SK-N-SH treated with all-trans-retinoic acid at 6 μM for 48 hours (cell line): ENCODE measurements at regions not wholly inside any gene's neighbourhood (a gene's known extent, or its start where the extent isn't known, plus 50 kb on each side); places are given as distances from the start of the nearest gene placed in this dataset.

Source experiments
- ATAC-seq: fragments of 200-7000 bp; cut with Tn5 transposase; 3 replicates; pipeline ENCODE4 v1.9.1; 2020; ENCODE audit warnings: mild to moderate bottlenecking, moderate library complexity
- ARNTL ChIP-seq: fragments of 450-650 bp; formaldehyde crosslinking; IDR thresholded peaks from 2 replicates; pipeline ENCODE4 v1.5.0; 2020; ENCODE audit warnings: low read depth, mild to moderate bottlenecking, moderate library complexity, borderline replicate concordance
- BACH2 ChIP-seq: fragments of 250-450 bp; sonication (Bioruptor Pico); IDR thresholded peaks from 2 replicates; pipeline ENCODE4 v1.9.0; 2021; ENCODE audit warnings: mild to moderate bottlenecking, borderline replicate concordance
- CREB5 ChIP-seq: fragments of 250-450 bp; sonication (Bioruptor Pico); IDR thresholded peaks from 2 replicates; pipeline ENCODE4 v1.5.1; 2020; ENCODE audit warnings: low read depth, mild to moderate bottlenecking, moderate library complexity
- CSDC2 ChIP-seq: fragments of 250-450 bp; sonication (Bioruptor Pico); IDR thresholded peaks from 2 replicates; pipeline ENCODE4 v1.5.0; 2020; ENCODE audit warnings: mild to moderate bottlenecking, moderate library complexity
- GLIS3 ChIP-seq: fragments of 250-450 bp; sonication (Bioruptor Pico); IDR thresholded peaks from 2 replicates; pipeline ENCODE4 v1.5.0; 2020; ENCODE audit warnings: mild to moderate bottlenecking, moderate library complexity
- ISL1 ChIP-seq: fragments of 250-450 bp; sonication (Bioruptor Pico); IDR thresholded peaks from 2 replicates; pipeline ENCODE4 v2.1.2; 2022; ENCODE audit warnings: mild to moderate bottlenecking, moderate library complexity
- OSR1 ChIP-seq: fragments of 250-450 bp; sonication (Bioruptor Pico); IDR thresholded peaks from 2 replicates; pipeline ENCODE4 v1.8.0; 2022; ENCODE audit warnings: moderate library complexity, mild to moderate bottlenecking, inconsistent platforms
- PATZ1 ChIP-seq: fragments of 250-450 bp; sonication (Bioruptor Pico); IDR thresholded peaks from 2 replicates; pipeline ENCODE4 v1.8.0; 2020; ENCODE audit warnings: mild to moderate bottlenecking, moderate library complexity, borderline replicate concordance
- POU6F1 ChIP-seq: fragments of 250-450 bp; sonication (Bioruptor Pico); IDR thresholded peaks from 2 replicates; pipeline ENCODE4 v1.8.0; 2021; ENCODE audit warnings: low read depth, mild to moderate bottlenecking, moderate library complexity, borderline replicate concordance
- RARB ChIP-seq: fragments of 250-450 bp; sonication (Bioruptor Pico); IDR thresholded peaks from 2 replicates; pipeline ENCODE4 v1.8.0; 2021; ENCODE audit warnings: mild to moderate bottlenecking, moderate library complexity
- TCF4 ChIP-seq: fragments of 250-450 bp; sonication (Bioruptor Pico); IDR thresholded peaks from 2 replicates; pipeline ENCODE4 v1.8.0; 2021; ENCODE audit warnings: mild to moderate bottlenecking, moderate library complexity, borderline replicate concordance
- TOX ChIP-seq: fragments of 250-450 bp; sonication (Bioruptor Pico); IDR thresholded peaks from 2 replicates; pipeline ENCODE4 v1.8.0; 2021; ENCODE audit warnings: mild to moderate bottlenecking, moderate library complexity, borderline replicate concordance
- TSHZ2 ChIP-seq: fragments of 250-450 bp; sonication (Bioruptor Pico); IDR thresholded peaks from 2 replicates; pipeline ENCODE4 v1.5.0; 2020; ENCODE audit warnings: mild to moderate bottlenecking, moderate library complexity
- ZC3H10 ChIP-seq: fragments of 250-450 bp; sonication (Bioruptor Pico); IDR thresholded peaks from 2 replicates; pipeline ENCODE4 v1.5.1; 2021; ENCODE audit warnings: mild to moderate bottlenecking, moderate library complexity
- ZFP3 ChIP-seq: fragments of 250-450 bp; sonication (Bioruptor Pico); IDR thresholded peaks from 2 replicates; pipeline ENCODE4 v1.5.0; 2020; ENCODE audit warnings: mild to moderate bottlenecking, moderate library complexity
- ZFP30 ChIP-seq: fragments of 450-650 bp; formaldehyde crosslinking; IDR thresholded peaks from 2 replicates; pipeline ENCODE4 v1.5.0; 2022; ENCODE audit warnings: mild to moderate bottlenecking, moderate library complexity
- ZNF565 ChIP-seq: fragments of 450-650 bp; formaldehyde crosslinking; conservative IDR thresholded peaks from 2 replicates; pipeline ENCODE4 v1.5.0; 2020; ENCODE audit warnings: low read depth, mild to moderate bottlenecking, moderate library complexity
- ZNF70 ChIP-seq: fragments of 450-650 bp; formaldehyde crosslinking; IDR thresholded peaks from 2 replicates; pipeline ENCODE4 v1.5.0; 2020; ENCODE audit warnings: mild to moderate bottlenecking, moderate library complexity
- ZNF8 ChIP-seq: fragments of 450-650 bp; formaldehyde crosslinking; IDR thresholded peaks from 2 replicates; pipeline ENCODE4 v1.5.0; 2020; ENCODE audit warnings: mild to moderate bottlenecking, moderate library complexity

- no peak for ATAC-seq
- no peak for TF ChIP-seq ARNTL (CRISPR knock-in tag)
- no peak for TF ChIP-seq TOX (CRISPR knock-in tag)
- no peak for TF ChIP-seq ZC3H10 (CRISPR knock-in tag)
- no peak for TF ChIP-seq RARB (CRISPR knock-in tag)
- TF ChIP-seq ISL1 (CRISPR knock-in tag) = no peak
- TF ChIP-seq BACH2 (CRISPR knock-in tag) = no peak
- TF ChIP-seq ZFP30 (CRISPR knock-in tag) = no peak
- no peak for TF ChIP-seq ZNF70
- no peak for TF ChIP-seq GLIS3 (CRISPR knock-in tag)
- no peak for TF ChIP-seq ZFP3 (CRISPR knock-in tag)
- no peak for TF ChIP-seq TCF4
- TF ChIP-seq CSDC2 = no peak
- TF ChIP-seq ZNF8 = no peak
- no peak for TF ChIP-seq CREB5
- TF ChIP-seq PATZ1 = no peak
Measured at GRCh38 chr10:130455111-130455695, 319.0 kb downstream of the GLRX3 start.

GRCh38 chr10:130455791-130456190, 319.6 kb downstream of the GLRX3 start:
- ATAC-seq = no peak

More at GRCh38 chr10:130455791-130456190, 319.6 kb downstream of the GLRX3 start:
- TF ChIP-seq OSR1 (no peak), ZC3H10 (CRISPR knock-in tag) (no peak), ZNF565 (CRISPR knock-in tag) (no peak), TSHZ2 (CRISPR knock-in tag) (no peak), ZFP30 (CRISPR knock-in tag) (no peak), CREB5 (no peak), CSDC2 (no peak), ZFP3 (CRISPR knock-in tag) (no peak), RARB (CRISPR knock-in tag) (no peak), POU6F1 (CRISPR knock-in tag) (no peak), TCF4 (no peak), ISL1 (CRISPR knock-in tag) (no peak), TOX (CRISPR knock-in tag) (no peak)
- TF ChIP-seq, all 23 proteins: peak for 0
